ENCODE measurements at regions not wholly inside any gene's neighbourhood (a gene's known extent, or its start where the extent isn't known, plus 50 kb on each side); places are given as distances from the start of the nearest gene placed in this dataset.

DNA sequence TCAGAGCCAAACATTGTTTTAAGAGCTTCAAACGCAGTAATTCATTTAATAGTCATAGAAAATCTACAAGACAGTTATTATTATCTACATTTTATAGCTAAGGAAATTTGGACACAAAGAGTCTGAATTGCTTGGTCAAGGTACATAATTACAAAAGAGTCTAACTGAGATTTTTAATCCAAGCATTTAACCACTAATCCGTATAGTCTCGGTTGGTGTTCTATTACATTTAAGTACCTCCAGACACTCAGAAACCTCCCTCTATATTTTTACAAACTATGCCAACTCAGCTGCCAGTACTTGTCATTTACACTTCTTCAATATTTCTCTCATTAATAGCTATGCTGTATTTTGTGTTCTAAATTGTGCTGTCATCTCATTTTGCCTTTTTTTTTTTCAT is 240.2 kb upstream of the PLSCR5 start:
- ChIA-PET POLR2A (no interaction called here), CTCF (no interaction called here)
- Histone ChIP-seq H3K27me3 (ENCODE audit: control insufficient read depth, insufficient read depth, low read length) (no peaks in the 10 kb centered on the region), H3K9me3 (ENCODE audit: control insufficient read depth, insufficient read depth, low read length) (no peaks in the 10 kb centered on the region), H3K27ac (ENCODE audit: low read depth, low read length) (no peak overlapping the region), H3K4me3 (ENCODE audit: low read depth, low read length) (no peak overlapping the region)
- no peak for DNase-seq (ENCODE audit: low read depth, low spot score)
- no peak for TF ChIP-seq CTCF (IDR thresholded peaks at IDR 0.05; ENCODE audit: low read depth, low read length)

DNA sequence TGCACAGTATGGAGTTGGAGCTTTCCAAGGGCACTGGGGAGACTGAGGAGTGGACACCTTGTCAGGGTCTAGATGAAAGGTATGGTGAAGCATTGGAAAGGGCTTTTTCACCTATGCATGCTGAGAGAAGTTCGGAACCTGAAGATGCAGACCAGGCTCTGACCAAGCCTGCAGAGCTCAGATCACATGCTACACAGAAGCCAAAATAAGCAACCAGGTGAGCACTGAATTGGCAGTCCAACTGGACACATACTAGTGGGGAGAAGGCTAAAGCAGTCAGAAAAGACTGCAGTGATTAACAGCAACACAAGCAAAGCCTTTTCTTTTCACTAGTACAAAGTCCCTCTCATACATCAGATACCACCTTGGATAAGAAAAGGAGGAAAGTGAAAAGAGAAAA is 238.3 kb upstream of the PLSCR5 start:
- H3K27ac ChIP-seq (ENCODE audit: low read depth, low read length) = no peak overlapping the region
- H3K27me3 ChIP-seq (ENCODE audit: control insufficient read depth, insufficient read depth, low read length) = no peaks in the 10 kb centered on the region
- TF ChIP-seq CTCF (IDR thresholded peaks at IDR 0.05; ENCODE audit: low read depth, low read length) = no peak
- ChIA-PET POLR2A (no interaction called here), CTCF (no interaction called here)
- H3K4me3 ChIP-seq (ENCODE audit: low read depth, low read length) = no peak overlapping the region
- DNase-seq (ENCODE audit: low read depth, low spot score) = no peak
- no peaks in the 10 kb centered on the region for H3K9me3 ChIP-seq (ENCODE audit: control insufficient read depth, insufficient read depth, low read length)

DNA sequence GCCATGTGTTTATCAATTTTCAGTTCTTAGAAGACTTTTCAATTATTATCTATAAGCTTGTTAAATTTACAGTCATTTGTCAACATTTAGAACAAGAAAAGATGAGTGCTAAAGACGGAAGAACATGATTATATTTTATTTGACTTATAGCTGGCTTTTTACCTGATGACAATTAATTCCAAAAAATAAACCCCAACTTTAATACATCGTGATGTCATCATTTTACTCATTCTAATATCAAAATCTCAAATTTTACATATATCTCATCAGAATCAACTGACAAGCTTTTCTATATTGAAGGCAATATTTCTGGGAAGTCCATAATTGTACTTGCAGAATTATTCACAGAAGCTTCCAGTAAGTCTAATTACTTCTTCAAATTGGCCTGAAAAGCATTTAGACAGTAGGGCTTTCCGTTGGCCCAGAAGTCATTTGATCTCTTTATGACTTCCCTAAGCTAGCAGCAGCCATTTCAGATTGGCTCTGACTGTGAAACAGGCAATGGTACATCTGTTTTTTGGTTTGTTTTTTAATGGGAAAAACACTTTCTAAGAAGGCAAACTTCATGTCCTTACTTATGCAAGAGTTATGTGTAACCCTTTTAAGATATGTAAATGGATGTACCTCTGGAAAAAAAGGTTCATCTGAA is 234.7 kb upstream of the PLSCR5 start:
- no peak overlapping the region for H3K4me3 ChIP-seq (ENCODE audit: low read depth, low read length)
- no peak for TF ChIP-seq CTCF (IDR thresholded peaks at IDR 0.05; ENCODE audit: low read depth, low read length)
- DNase-seq (ENCODE audit: low read depth, low spot score) = no peak
- H3K27me3 ChIP-seq (ENCODE audit: control insufficient read depth, insufficient read depth, low read length) = no peaks in the 10 kb centered on the region
- H3K27ac ChIP-seq (ENCODE audit: low read depth, low read length) = no peak overlapping the region
- ChIA-PET POLR2A (no interaction called here), CTCF (no interaction called here)
- no peaks in the 10 kb centered on the region for H3K9me3 ChIP-seq (ENCODE audit: control insufficient read depth, insufficient read depth, low read length)

DNA sequence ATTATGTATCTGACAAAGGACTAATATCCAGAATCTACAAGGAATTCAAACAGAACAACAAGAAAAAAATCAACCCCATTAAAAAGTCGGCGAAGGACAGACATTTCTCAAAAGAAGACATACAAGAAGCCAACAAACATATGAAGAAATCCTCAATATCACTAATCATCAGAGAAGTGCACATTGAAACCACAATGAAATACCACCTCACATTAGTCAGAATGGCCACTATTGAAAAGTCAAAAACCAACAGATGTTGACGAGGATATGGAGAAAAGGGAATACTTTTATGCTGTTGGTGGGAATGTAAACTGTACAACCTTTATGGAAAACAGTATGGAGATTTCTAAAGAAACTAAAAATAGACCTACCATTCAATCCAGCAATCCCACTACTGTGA is 233.1 kb upstream of the PLSCR5 start:
- Histone ChIP-seq H3K27ac (ENCODE audit: low read depth, low read length) (no peak overlapping the region), H3K27me3 (ENCODE audit: control insufficient read depth, insufficient read depth, low read length) (no peaks in the 10 kb centered on the region), H3K4me3 (ENCODE audit: low read depth, low read length) (no peak overlapping the region), H3K9me3 (ENCODE audit: control insufficient read depth, insufficient read depth, low read length) (no peaks in the 10 kb centered on the region)
- POLR2A ChIA-PET = no interaction called here
- DNase-seq (ENCODE audit: low read depth, low spot score) = no peak
- no peak for TF ChIP-seq CTCF (IDR thresholded peaks at IDR 0.05; ENCODE audit: low read depth, low read length)
- CTCF ChIA-PET = no interaction called here

- no peak for DNase-seq (ENCODE audit: low read depth, low spot score)
Measured at GRCh38 chr3:146834917-146835316, 229.8 kb upstream of the PLSCR5 start.

More at GRCh38 chr3:146834917-146835316, 229.8 kb upstream of the PLSCR5 start:
- POLR2A ChIA-PET = no interaction called here
- no peaks in the 10 kb centered on the region for H3K27me3 ChIP-seq (ENCODE audit: control insufficient read depth, insufficient read depth, low read length)
- no peak overlapping the region for H3K4me3 ChIP-seq (ENCODE audit: low read depth, low read length)
- CTCF ChIA-PET = no interaction called here
- H3K9me3 ChIP-seq (ENCODE audit: control insufficient read depth, insufficient read depth, low read length) = no peaks in the 10 kb centered on the region
- TF ChIP-seq CTCF (IDR thresholded peaks at IDR 0.05; ENCODE audit: low read depth, low read length) = no peak
- no peak overlapping the region for H3K27ac ChIP-seq (ENCODE audit: low read depth, low read length)
